ENCODE measurements at regions not wholly inside any gene's neighbourhood (a gene's known extent, or its start where the extent isn't known, plus 50 kb on each side); places are given as distances from the start of the nearest gene placed in this dataset.

DNA sequence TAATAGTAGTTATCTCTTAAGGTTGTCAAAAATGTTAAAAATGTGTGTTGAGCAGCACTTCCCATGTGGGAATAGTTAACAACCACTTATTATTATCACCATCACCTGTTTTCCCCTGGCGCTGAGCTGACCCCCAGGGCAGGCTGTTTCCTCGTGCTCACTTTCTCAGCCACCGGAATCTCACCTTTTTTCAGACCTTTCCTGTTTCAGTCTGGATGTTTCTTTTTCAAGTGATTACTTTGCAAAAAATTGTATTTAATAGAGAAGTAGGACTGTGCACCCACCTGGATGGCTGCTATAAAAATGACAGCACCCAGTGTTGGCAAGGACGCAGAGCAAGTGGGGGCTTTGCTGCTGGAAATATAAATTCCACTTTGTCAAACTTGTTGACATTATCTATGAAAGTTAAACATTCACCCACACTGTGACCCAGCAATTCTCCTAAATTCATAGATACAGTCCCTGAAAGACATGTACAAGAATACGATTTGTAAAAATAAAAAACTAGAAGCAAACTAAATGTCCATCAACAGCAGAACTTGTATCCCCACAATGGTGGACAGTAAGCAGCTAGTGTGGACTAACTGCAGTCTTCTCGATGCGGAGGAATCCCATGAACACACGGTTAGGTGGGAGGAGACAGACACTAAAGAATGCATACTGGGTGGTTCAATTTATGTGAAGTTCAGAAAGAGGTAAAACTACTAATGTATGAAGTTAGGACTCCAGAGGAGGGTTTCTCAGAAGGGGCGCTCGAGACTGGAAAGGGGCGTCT, 66.5 kb downstream of the SOWAHC start:
- Histone ChIP-seq H3K4me3 (no peak overlapping the region), H3K27me3 (no peaks in the 10 kb centered on the region), H3K9me3 (no peaks in the 10 kb centered on the region), H3K36me3 (no peaks in the 10 kb centered on the region), H3K4me1 (no peaks in the 10 kb centered on the region), H3K27ac (no peak overlapping the region)
- TF ChIP-seq POLR2A (IDR thresholded peaks at IDR 0.05) = no peak
- intact Hi-C loops (cut with DNase I; ENCODE audit: low total_unique reads) = no loop called here
- no peak for DNase-seq (ENCODE audit: low spot score in 2 of 2)

DNA sequence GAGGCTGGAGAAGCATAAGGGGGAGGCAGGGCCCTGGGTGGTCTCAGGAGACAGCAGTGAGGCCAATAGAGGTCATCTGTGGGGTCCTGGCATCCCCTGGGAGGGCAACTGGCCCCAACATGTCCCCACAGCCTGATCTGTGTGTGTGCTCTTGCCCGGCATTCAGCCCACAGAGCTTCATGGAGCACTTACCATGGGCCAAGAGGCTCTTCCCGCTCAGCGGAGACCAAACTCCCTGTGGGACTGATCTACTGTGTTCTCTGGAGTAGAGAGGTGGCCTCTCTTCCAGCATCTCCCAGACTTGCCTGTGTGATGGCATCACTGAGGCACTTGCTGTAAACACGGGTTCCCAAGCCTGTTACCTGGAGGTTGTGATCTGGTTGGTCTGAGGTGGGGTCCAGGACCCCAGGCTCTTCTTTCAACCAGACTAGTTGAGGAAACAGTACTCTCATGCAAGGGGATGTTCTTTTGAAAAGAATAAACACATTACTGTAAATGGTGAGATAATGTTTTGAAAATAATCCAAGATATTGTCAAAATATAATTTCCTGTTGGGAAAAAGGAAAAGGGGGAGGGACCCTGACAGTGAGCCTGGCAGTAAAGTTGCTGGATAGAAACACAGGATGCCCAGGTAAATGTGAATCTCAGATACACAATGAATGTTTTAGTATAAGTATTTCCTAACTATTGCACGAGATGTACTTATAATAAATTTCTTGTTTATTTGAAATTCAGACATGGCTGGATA, 67.6 kb downstream of the SOWAHC start:
- Histone ChIP-seq H3K27ac (peak overlapping the region; percentile 48 to 74), H3K4me1 (no peaks in the 10 kb centered on the region), H3K27me3 (no peaks in the 10 kb centered on the region), H3K4me3 (no peak overlapping the region), H3K36me3 (no peaks in the 10 kb centered on the region), H3K9me3 (no peaks in the 10 kb centered on the region)
- TF ChIP-seq POLR2AphosphoS5 (IDR thresholded peaks at IDR 0.05) (no peak), POLR2A (IDR thresholded peaks at IDR 0.05) (no peak)
- TF ChIP-seq, protein P1, sequence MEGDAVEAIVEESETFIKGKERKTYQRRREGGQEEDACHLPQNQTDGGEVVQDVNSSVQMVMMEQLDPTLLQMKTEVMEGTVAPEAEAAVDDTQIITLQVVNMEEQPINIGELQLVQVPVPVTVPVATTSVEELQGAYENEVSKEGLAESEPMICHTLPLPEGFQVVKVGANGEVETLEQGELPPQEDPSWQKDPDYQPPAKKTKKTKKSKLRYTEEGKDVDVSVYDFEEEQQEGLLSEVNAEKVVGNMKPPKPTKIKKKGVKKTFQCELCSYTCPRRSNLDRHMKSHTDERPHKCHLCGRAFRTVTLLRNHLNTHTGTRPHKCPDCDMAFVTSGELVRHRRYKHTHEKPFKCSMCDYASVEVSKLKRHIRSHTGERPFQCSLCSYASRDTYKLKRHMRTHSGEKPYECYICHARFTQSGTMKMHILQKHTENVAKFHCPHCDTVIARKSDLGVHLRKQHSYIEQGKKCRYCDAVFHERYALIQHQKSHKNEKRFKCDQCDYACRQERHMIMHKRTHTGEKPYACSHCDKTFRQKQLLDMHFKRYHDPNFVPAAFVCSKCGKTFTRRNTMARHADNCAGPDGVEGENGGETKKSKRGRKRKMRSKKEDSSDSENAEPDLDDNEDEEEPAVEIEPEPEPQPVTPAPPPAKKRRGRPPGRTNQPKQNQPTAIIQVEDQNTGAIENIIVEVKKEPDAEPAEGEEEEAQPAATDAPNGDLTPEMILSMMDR (IDR thresholded peaks at IDR 0.05) = no peak
- intact Hi-C loops (cut with DNase I; ENCODE audit: low total_unique reads) = no loop called here
- no peak for DNase-seq (ENCODE audit: low spot score in 2 of 2)

DNA sequence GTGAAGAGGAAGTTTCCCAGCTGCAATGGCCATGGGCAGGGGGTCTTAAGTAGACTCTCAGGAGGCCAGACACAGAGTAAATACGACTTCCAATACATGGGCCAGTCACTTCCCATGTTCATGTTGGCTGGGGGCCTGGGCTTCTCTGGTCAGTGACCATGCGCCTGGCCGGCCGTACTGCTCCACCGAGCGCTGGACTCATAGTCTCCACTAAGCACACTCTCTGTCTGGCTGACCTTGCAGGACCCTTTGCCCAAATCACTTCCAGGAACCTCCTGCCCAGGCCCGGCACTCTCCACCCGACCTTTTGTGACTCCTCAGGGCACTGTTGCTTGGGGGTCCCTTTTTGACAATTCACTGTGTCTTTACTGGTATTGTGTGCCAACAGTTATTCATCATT, 69.3 kb downstream of the SOWAHC start:
- no peaks in the 10 kb centered on the region for H3K27me3 ChIP-seq
- H3K27ac ChIP-seq = no peak overlapping the region
- no peaks in the 10 kb centered on the region for H3K36me3 ChIP-seq
- TF ChIP-seq POLR2AphosphoS5 (IDR thresholded peaks at IDR 0.05) = no peak
- no peak for TF ChIP-seq POLR2A (IDR thresholded peaks at IDR 0.05)
- TF ChIP-seq, protein P1 (IDR thresholded peaks at IDR 0.05) = no peak
- H3K4me1 ChIP-seq = no peaks in the 10 kb centered on the region
- DNase-seq (ENCODE audit: low spot score in 2 of 2) = no peak
- intact Hi-C loops (cut with DNase I; ENCODE audit: low total_unique reads) = no loop called here
- H3K4me3 ChIP-seq = no peak overlapping the region
- no peaks in the 10 kb centered on the region for H3K9me3 ChIP-seq

DNA sequence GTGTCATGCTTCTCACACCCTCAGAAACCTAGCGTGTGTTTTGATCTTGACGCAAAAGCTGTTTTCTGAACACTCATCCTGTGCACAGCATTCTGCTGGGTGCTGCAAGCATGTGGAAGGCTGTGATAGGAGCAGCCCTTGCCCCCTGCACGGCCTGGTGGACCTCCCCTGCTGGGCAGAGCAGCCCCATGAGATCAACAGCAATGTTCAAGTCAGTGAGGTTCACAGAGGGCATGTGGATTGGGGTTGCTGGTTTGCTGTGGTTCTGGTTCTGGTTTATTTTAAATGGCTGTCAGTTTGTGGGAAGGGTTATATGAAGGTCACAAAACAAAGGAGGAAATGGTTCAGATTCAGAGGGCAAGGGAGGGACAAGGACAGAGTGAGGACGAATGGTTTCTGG, 71.3 kb downstream of the SOWAHC start:
- Histone ChIP-seq H3K27me3 (no peaks in the 10 kb centered on the region), H3K4me3 (no peak overlapping the region), H3K27ac (no peak overlapping the region), H3K9me3 (no peaks in the 10 kb centered on the region), H3K36me3 (no peaks in the 10 kb centered on the region), H3K4me1 (peaks cover 0 to 5% of the 10 kb centered on the region in 2 donors)
- TF ChIP-seq POLR2AphosphoS5 (IDR thresholded peaks at IDR 0.05) = no peak
- TF ChIP-seq, protein P1 (IDR thresholded peaks at IDR 0.05) = no peak
- no peak for TF ChIP-seq POLR2A (IDR thresholded peaks at IDR 0.05)
- DNase-seq (ENCODE audit: low spot score in 2 of 2) = no peak
- intact Hi-C loops (cut with DNase I; ENCODE audit: low total_unique reads) = no loop called here

DNA sequence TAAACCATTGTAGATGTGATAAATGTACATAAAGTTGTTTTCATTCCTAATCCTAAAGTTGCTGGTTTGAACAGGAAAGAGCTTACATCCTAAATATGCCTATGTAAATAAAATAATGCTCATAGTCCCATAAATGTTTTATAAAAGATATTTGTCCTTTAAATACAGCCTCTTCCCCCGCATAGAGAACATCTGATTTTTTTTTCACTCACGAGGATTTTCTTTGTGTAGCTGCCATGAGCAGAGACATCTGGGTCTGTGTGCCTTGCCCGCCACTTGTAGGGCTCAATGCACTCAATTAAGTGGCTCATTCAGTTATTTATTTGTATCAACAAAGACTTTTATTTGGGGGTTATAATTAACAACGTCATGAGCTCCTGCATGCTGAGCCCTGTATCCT, 72.8 kb downstream of the SOWAHC start:
- Histone ChIP-seq H3K4me3 (no peak overlapping the region), H3K27me3 (no peaks in the 10 kb centered on the region), H3K36me3 (no peaks in the 10 kb centered on the region), H3K9me3 (no peaks in the 10 kb centered on the region), H3K27ac (no peak overlapping the region), H3K4me1 (peaks cover under 1 to 9% of the 10 kb centered on the region in 2 donors)
- intact Hi-C loops (cut with DNase I; ENCODE audit: low total_unique reads) = no loop called here
- TF ChIP-seq POLR2A (IDR thresholded peaks at IDR 0.05) = no peak
- TF ChIP-seq, protein P1 (IDR thresholded peaks at IDR 0.05) = no peak
- TF ChIP-seq POLR2AphosphoS5 (IDR thresholded peaks at IDR 0.05) = no peak
- no peak for DNase-seq (ENCODE audit: low spot score in 2 of 2)
